ENCODE measurements at regions not wholly inside any gene's neighbourhood (a gene's known extent, or its start where the extent isn't known, plus 50 kb on each side); places are given as distances from the start of the nearest gene placed in this dataset.
"Not testable (repeated sequence)": the region's sequence is repeated elsewhere in the genome, so short reads cannot be mapped to it uniquely, and the experiment has no call there.

DNA sequence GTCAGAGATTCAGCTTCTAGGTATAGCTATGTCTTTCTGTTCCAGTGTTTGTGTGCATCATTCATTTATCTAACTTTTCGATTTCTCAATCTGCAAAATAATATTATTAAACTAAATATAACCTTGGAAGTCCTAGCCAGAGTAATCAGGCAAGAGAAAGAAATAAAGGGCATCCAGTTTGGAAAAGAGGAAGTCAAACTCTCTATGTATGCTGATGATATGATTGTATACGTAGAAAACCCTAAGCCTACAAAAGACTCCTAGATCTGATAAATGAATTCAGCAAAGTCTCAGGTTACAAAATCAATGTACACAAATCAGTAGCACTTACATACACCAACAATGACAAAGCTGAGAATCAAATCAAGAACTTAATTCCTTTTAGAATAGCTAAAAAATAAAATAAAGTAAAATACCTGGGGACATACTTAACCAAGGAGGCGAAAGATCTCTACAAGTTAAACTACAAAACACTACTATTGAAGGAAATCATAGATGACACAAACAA is 718.2 kb downstream of the NTRK3 start:
- DNase-seq (ENCODE audit: low read depth in 2 of 2) = no peak

DNA sequence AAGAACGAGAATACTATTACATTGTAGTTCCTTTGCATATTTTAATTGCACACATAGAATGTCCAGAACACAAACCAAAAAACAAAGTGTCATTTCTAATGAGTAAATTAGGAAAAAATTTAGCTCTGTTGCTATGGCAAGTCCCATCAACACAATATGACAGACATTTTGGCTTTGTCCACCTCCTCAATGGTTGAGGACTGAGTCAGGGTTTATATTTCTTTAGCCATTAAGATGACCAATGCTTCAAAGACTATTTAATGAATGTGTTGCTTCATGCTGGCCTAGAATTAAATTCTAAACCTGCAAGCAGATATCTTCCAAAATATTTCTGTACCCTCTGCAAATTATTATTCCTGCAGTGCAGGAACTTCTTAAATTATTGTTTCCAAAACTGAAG is 719.2 kb downstream of the NTRK3 start:
- DNase-seq (ENCODE audit: low read depth in 2 of 2) = no peak

DNA sequence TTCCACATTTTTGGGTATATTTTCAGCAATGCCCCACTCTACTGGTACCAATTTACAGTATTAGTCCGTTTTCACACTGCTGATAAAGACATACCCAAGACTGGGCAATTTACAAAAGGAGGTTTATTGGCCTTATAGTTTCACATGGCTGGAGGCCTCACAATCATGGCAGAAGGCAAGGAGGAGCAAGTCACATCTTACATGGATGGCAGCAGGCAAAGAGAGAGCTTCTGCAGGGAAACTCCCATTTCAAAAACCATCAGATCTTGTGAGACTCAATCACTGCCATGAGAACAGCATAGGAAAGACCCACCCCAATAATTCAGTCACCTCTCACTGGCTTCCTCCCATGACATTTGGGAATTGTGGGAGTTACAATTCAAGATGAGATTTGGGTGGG is 722.9 kb downstream of the NTRK3 start:
- DNase-seq (ENCODE audit: low read depth in 2 of 2) = not testable (repeated sequence)

DNA sequence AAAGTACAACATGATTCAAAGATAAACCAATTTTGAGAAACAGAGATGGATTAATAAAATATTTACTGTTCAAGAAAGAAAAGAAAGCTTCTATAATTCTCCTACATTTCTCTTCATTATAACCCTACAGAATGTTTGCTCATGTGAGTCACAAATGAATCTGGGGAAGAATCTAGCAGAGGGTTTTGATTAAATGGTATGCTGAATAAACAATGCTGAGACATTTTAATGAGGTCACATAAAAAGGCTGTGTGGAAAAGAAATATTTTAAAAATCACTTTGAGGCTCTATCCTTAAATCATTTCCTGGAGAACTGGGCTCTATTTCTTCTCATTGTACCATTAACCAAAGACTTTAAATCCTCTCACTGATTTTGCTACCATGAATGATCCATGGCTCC is 727.7 kb downstream of the NTRK3 start:
- DNase-seq (ENCODE audit: low read depth in 2 of 2) = peak; percentile 62 to 75

DNA sequence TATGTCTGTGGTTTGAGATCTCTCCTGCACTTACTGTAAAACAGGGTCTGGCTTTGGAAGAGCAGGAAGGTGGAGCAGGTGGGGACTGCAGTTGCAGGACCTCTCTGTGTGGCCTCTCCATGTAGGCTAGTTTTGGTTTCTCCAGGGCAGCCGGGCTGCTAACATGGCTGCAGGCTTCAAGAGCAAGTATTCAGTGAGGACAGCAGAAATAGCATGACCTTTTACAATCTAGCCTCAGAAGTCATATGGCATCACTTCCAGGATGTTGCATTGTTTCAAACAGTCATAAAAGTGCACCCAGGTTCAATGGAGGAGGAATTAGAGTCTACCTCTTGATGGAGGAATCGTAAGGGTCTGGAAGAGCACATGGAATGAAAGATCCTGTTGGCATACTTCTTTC is 728.7 kb downstream of the NTRK3 start:
- no peak for DNase-seq (ENCODE audit: low read depth in 2 of 2)

DNA sequence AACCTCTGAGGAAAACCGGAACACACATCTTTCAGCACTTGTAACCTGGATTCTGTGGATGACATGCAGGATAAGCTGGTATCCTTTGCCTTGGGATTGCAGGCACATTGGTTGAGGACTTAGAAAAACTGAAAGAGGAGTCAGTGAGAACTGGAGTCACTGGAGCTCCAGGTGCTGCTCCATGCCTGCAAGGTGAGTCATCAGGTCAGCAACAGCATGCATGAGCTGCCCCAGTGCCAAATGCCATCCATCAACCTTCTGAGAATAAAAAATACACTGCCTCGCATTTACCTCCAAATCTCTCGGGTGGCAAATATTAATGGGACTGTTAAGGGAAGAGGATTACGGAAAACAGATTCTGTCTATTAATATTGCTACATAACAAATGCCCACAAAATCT is 729.1 kb downstream of the NTRK3 start:
- DNase-seq (ENCODE audit: low read depth in 2 of 2) = no peak

DNA sequence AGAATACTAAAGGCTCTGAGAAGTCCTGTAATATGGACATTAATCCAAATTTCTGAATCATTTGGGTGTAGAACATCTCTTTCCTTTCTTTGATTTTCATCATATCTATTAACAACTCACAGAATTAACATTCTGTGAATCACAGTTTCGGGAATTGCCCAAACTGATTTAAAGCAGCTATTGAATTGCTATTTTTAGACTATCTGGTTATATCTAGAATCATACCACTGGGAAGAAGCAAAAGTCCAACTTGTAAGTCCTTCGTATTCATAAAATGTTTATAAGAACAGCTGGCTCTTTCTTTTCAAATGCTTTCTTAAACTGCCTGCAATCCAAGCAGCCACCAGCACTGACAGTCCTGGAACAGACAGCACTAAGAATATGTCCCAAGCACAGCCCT is 733.0 kb downstream of the NTRK3 start:
- DNase-seq (ENCODE audit: low read depth in 2 of 2) = no peak

DNA sequence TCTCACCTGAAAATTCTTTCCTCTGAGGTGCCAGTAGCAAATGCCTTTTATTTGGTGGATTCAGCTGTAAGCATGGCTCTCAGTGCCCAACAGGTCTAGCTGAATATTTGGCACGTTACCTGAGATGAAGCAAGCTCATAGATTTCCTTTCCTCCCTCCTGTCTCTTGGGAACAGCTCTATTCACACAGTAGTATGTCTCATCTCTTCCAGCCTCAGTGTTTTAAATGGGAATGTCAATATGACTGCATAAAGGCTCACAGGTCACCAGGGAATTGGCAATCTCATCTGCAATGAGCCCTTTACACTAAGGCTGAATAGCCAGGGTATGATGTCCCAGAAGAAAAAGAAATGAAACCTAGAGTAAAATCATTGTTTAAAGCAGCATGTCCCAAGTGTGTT is 733.5 kb downstream of the NTRK3 start:
- no peak for DNase-seq (ENCODE audit: low read depth in 2 of 2)

DNA sequence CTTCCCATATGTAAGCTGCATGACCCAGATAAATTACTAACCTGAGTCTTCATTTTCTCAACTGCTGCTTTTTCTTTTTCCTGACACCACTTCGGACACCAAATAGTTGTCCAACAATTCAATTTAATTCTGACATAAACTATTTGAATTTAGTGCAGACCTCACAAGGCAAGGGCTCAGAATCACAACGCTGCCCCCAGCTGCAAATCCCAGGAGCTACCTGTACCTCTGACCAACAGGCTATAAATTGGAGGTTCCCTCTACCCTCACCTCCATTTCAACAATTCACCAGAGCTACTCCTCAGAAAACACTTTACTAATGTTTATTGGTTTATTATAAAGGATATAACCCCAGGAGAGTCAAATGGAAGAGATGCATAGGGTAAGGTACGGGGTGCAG is 737.6 kb downstream of the NTRK3 start:
- no peak for DNase-seq (ENCODE audit: low read depth in 2 of 2)

DNA sequence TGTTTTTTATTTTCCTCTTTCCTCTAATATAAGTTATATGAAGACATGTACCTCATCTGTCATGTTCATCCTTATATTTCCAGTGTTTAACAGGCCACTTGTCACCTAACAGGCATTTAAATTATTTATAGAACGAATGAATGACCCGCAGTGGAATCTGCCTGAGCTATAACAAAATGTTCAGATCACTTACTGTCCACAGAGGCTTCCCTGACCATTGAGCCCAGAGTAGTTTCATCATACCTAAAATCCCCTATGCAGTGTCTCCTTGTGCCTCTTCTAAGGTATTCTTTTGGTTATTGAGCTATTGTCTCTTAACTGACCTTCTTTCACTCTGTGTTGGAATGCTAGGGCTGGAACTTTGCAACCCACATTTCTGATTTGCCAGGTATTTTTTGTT is 748.5 kb downstream of the NTRK3 start:
- DNase-seq (ENCODE audit: low read depth in 2 of 2) = no peak

DNA sequence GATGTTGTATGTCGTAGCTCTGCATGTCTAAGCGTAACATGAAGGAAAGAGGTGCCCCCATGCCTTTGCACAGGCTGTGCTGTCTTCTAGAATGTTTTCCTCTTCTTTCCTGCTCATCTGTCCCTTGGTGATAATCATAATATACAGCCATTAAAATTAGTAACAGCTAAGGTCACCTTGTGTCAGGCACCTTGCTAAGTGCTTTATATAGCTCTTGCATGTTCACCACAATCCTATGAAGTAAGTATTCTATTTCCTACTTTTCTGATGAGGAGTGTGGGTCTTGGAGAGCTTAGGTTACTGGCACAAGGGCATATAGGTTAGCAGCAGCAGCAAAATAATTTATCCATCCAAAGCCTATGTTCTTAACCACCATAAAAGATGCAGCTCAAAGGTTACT is 754.4 kb downstream of the NTRK3 start:
- no peak for DNase-seq (ENCODE audit: low read depth in 2 of 2)

DNA sequence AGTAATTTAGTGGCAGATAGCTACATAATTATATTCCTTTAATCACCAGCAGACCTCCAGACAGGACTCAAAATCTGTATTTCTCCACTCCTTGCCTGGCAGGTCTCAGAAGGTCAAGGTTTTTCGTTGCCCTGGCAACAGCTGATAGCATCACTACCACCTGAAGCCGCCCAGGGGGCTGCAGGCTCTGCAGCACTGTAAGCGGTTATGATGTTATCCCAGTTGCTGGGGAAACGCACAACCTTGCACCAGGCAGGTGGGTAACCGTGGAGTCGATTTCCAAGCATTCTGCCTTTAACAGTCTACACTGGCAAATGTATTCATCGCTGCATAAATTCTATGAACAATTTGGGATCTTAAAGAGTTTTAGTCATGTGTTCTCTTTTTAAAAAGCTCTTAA is 756.3 kb downstream of the NTRK3 start:
- no peak for DNase-seq (ENCODE audit: low read depth in 2 of 2)

DNA sequence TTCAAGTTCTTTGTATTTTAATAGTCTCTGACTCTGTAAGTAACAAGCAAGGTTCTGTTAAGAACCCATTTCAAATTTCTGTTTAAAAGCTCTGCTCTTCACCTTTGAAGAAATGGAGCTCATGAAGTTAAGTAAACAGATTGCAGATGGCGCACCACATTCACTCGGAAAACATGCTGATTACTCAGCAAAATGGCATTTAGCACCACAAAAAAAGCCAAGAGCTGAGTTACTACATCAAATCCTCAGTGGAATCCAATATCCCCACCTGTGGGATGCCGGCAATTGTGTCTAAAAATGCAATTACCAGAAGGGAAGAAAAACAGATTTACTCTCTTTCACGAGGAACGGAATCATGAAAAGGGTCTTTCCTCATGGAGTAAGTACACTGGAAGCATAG is 758.0 kb downstream of the NTRK3 start:
- DNase-seq (ENCODE audit: low read depth in 2 of 2) = peak; percentile 33 to 34

DNA sequence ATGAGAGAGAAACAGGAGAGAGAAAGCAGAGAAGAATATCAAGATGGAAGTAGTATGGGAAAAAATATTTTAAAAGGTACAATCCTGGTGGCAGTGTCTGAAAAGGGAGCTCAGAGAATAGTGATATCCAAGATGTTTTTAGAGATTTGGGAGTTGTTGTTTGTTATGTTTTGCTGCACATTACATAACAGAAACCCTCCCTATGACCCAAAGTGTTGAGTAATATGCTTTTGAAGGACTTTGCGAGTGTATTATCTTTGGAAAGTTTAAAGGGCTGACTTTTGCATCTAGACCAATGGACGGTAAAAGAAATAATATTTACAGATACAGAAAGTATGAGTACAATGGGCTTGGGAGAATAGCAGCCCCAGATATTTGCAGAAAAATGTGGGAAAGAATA is 759.7 kb downstream of the NTRK3 start:
- DNase-seq (ENCODE audit: low read depth in 2 of 2) = no peak

DNA sequence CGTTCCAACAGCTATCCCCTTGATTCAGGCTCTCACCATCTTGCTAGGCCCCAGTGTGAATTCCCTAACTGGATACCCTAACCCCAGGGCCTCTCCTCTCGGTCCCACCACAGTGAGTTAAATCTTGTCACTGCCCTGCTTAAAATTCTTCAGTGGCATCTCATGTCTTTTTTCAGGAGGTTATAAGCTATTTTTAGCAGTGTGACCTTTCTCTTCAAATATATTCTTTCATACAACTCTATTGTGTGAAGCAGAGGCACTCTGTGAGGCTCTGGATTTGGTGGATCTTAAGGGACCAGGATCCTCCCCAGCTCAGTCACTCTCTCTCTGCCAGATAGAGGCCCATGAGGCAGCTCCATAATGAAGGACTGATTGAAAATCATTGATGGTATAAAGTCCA is 760.4 kb downstream of the NTRK3 start:
- DNase-seq (ENCODE audit: low read depth in 2 of 2) = no peak

DNA sequence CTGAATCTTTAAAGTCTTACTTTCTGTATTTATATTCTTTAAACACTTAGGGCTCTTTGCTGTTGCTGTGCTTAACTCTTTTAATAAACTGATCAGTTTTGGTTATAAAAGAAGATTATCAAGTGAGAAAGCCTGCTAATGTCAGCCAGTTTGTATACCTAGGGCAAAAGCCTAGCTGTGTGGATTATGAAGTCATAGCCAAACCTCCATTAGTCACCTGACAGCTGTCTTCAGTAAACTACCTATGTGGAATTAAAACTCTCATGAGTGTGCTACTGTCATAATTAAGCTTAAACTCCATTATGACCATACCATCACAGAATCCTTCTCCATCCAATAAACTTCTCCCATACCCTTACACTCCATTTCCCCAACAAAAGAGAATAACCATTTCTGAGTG is 762.7 kb downstream of the NTRK3 start:
- DNase-seq (ENCODE audit: low read depth in 2 of 2) = no peak

DNA sequence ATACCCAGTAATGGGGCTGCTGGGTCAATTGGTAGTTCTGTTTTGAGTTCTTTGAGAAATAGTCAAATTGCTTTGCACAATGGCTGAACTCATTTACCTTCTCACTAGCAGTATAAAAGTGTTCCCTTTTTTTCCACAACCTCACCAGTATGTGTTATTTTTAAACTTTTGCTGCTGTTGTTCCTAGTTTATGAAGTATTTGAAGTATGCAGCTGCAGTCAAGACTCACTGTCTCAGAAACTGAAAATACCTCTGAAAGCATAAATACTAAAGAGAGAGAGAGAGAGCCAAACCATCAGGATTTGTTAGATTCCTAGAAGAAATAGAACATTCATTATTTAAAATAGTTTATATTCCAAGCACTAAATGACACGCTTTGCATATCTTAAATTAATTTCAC is 764.2 kb downstream of the NTRK3 start:
- DNase-seq (ENCODE audit: low read depth in 2 of 2) = no peak

DNA sequence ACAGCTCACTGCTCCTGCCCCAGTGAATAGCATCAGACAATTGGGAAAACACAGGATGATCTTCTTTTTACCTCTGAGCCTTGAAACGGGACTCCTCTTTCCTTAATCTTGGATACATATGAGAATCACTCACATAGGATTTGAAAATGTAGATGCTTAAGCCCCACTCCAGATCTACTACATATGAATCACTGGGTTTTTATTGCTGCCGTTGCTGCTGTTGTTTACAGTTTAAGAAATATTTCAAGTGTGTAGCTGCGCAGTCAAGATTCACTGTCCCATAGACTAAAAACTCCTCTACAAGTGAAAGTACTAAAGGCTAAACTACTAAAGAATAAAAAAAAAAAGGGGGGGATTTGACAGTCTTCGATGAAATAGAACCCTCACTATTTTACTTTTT is 765.9 kb downstream of the NTRK3 start:
- no peak for DNase-seq (ENCODE audit: low read depth in 2 of 2)

DNA sequence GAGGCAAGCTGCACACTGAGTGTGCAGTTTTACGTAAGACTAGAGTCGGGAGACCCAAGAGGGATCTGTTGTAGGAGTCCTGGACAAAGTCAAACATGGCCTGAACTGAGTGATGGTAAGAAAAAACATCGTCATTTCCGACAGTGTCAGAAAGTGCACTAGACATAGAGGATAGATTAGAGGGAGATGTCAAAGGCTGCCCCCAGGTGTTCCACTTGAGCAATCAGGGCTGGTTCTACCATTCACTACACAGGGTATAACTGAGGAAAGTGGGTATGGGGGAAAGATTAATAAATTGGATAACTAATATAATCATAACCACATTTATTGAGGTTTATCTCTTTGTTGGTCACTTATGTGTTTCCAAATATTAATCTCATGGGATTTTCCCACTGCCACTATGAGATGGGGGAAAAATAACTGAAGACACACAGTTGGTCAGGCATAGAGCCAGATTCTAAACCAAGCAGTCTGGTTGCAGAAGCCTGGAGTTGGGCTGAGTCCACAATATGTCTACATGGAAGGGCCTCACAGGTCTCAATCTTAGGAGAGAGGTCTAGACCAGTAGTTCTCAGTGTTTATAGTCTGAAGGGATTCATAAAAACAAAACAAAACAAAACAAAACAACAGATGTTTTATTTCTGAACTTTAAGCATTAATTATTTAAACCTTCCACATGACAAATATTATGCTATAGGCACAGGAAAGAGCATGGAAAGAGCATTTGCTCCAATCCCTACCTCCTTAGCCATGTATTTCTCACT is 766.5 kb downstream of the NTRK3 start:
- no peak for DNase-seq (ENCODE audit: low read depth in 2 of 2)

DNA sequence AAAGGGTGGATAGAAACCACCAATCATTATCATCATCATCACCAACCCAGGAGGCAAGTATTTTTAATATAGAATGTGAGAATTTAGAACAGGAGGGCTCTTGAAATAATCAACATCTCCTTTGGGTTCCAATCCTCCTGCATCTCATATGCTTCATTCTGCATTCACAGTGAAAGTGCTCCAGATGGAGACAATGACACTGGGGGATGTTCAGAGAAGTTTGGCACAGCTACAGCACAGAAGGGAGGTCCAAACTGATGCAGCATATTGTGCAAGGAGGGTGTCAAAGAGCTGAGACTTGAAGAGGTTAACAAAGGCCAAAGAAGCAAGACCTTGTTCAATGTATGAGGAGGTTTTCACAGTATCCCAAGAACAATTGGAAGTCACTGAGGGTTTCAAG is 767.1 kb downstream of the NTRK3 start:
- no peak for DNase-seq (ENCODE audit: low read depth in 2 of 2)

DNA sequence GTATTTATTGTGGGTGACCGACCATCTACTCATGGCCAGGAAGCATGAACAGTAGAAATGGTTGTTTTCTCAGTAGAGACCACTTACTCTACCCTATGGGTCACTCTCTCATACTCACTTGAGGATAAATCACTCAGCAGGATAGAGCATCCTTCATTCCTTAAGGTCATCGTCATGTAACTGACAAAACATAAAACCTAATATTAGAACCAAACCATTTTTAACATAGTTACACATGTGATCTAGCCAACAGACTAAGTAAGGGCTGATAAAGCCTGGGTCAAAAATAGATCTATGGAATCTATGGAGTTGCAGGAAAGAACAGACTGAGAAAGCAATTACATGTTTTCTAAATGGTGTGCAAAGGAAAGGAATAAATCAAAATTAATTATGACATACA is 769.1 kb downstream of the NTRK3 start:
- no peak for DNase-seq (ENCODE audit: low read depth in 2 of 2)

DNA sequence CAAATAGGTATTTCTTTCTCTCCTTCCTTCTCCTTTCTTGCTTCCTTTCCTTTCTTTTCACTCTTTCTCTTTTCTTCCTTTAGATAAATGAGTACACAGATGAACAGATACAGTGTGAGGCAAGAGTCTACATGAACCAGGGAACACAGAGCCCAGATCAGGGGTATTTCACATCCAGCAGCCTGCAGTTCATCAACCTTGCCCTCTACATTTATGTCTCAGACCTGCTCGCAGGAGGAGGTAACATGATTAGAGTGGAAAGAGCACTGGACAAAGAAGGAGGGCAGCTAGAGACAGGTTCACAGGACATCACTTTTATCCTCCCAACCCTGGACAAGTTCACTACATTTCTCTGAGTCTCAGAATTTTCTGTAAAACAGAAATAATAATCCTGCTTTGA is 773.1 kb downstream of the NTRK3 start:
- DNase-seq (ENCODE audit: low read depth in 2 of 2) = no peak

DNA sequence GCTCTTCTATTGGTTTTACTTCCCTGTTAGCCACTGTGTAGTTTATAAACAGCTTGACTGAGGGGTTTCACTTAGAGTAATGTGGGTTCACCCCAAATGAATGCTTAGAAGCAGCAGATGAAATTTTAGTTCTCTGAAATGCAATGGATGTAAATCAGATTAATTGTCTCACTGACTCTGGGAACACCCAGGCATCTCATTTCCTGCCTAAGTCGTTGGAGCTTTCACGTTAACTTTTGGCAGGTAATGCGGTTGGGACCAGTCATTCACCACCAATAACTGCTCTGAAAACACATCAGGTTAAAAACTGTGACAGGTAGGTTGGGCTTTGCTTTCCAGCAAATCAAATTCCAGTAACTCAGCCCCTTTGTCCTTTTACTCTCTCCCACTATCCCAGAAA is 775.4 kb downstream of the NTRK3 start:
- no peak for DNase-seq (ENCODE audit: low read depth in 2 of 2)

DNA sequence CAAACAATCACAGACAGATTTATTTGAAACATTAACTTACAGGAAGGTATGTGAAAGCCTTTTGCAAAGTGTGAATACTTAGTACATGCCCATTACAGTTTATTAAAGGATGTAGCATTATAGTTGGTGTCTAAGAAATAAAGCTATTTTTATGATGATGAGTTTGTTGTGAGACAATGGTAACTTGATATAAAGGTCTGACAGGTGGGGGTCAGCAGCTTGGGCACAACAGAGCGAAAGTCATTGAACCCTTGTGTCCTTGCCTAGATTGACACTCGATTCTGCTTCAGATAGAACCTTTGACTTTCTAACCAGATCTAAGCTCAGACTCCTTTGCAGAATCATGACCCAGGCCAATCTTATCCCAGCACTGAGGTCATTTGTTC is 777.9 kb downstream of the NTRK3 start:
- no peak for DNase-seq (ENCODE audit: low read depth in 2 of 2)

All from fibroblast of skin of left biceps (primary cell).